Endodermal cell (in vitro differentiated cells): ENCODE measurements at regions not wholly inside any gene's neighbourhood (a gene's known extent, or its start where the extent isn't known, plus 50 kb on each side); places are given as distances from the start of the nearest gene placed in this dataset.

Experiments
- DNase-seq: peaks from one replicate; pipeline ENCODE4 v3.0.0-alpha.2; 2017
- H3K27ac ChIP-seq: 2 replicates; pipeline ENCODE4 v1.5.1; 2013; ENCODE audit warnings: mild to moderate bottlenecking, low read depth, low read length, moderate library complexity
- H3K27me3 ChIP-seq: 2 replicates; pipeline ENCODE4 v1.6.1; 2013; ENCODE audit warnings: mild to moderate bottlenecking, low read length, moderate library complexity; ENCODE audit not compliant: insufficient read depth, control insufficient read depth, poor library complexity, severe bottlenecking
- H3K36me3 ChIP-seq: 2 replicates; pipeline ENCODE4 v1.7.0; 2013; ENCODE audit warnings: mild to moderate bottlenecking, low read length, moderate library complexity; ENCODE audit not compliant: control insufficient read depth, insufficient read depth
- H3K4me1 ChIP-seq: one replicate; pipeline ENCODE4 v1.7.0; 2013; ENCODE audit warnings: low read length; ENCODE audit not compliant: control insufficient read depth, insufficient read depth
- H3K4me3 ChIP-seq: 2 replicates; pipeline ENCODE4 v1.5.1; 2013; ENCODE audit warnings: mild to moderate bottlenecking, low read length, moderate library complexity
- H3K9ac ChIP-seq: 2 replicates; pipeline ENCODE4 v1.6.1; 2013; ENCODE audit warnings: mild to moderate bottlenecking, low read length, moderate library complexity; ENCODE audit not compliant: poor library complexity, severe bottlenecking; ENCODE audit errors: extremely low read depth
- H3K9me3 ChIP-seq: 2 replicates; pipeline ENCODE4 v1.6.1; 2013; ENCODE audit warnings: mild to moderate bottlenecking, low read length, moderate library complexity; ENCODE audit not compliant: control insufficient read depth
- H3K27ac Mint-ChIP-seq: 2 replicates; pipeline ENCODE4 v1.8.0; 2020; ENCODE audit warnings: mixed read lengths
- H3K27me3 Mint-ChIP-seq: 2 replicates; pipeline ENCODE4 v1.8.0; 2021; ENCODE audit warnings: mild to moderate bottlenecking, mixed read lengths; ENCODE audit not compliant: insufficient read depth
- H3K36me3 Mint-ChIP-seq: 2 replicates; pipeline ENCODE4 v1.8.0; 2020; ENCODE audit warnings: low read depth, mixed read lengths
- H3K4me1 Mint-ChIP-seq: 2 replicates; pipeline ENCODE4 v1.8.0; 2020; ENCODE audit warnings: mixed read lengths
- H3K4me3 Mint-ChIP-seq: 2 replicates; pipeline ENCODE4 v1.8.0; 2020; ENCODE audit warnings: mild to moderate bottlenecking, moderate library complexity, mixed read lengths
- H3K9me3 Mint-ChIP-seq: 2 replicates; pipeline ENCODE4 v1.8.0; 2020; ENCODE audit warnings: mild to moderate bottlenecking, mixed read lengths
- CTCF ChIP-seq: fragments of 200-600 bp; sonication (generic); conservative IDR thresholded peaks from 2 replicates; pipeline ENCODE4 v1.5.0; 2021; ENCODE audit warnings: antibody characterized with exemption, mild to moderate bottlenecking
- WGBS, 2 experiments: methylation state at CpG; one replicate each; pipeline versions ENCODE4 v1.1.5 to v1.1.7; 2013; ENCODE audit warnings: missing lambda C conversion rate in 2 of 2, mixed read lengths in 1 of 2; ENCODE audit not compliant: insufficient coverage in 1 of 2, insufficient read length in 1 of 2; 5-methylcytosine and 5-hydroxymethylcytosine counted together

DNA sequence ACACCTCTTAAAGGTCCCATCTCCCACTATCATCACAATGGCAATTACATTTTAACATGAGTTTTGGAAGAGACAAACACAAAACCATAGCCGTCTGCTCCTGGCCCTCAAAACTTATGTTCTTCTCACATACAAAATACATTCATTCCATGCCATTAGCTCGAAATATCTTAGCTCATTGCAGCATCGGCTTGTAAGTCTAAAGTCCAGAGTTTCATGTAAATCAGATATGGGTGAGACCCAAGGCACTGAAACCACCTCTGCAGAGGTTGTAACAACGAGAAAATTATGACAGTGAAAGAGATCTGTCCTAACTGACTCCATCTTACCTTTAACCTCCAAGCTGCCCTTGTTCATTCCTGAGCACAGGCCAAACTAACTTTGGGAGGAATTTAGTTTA, 635.0 kb upstream of the SPRY2 start:
- Histone ChIP-seq H3K27ac (no peak overlapping the region), H3K36me3 (no peaks in the 10 kb centered on the region), H3K9ac (no peak overlapping the region), H3K9me3 (no peaks in the 10 kb centered on the region), H3K4me1 (no peaks in the 10 kb centered on the region), H3K27me3 (no peaks in the 10 kb centered on the region), H3K4me3 (no peak overlapping the region)
- Mint-ChIP-seq H3K9me3 (no peaks in the 10 kb centered on the region), H3K4me1 (no peaks in the 10 kb centered on the region), H3K27me3 (no peaks in the 10 kb centered on the region), H3K36me3 (no peaks in the 10 kb centered on the region), H3K27ac (no peak overlapping the region), H3K4me3 (no peak overlapping the region)
- no peak for DNase-seq
- TF ChIP-seq CTCF: no peak
- WGBS, 2 experiments: 90 to 96% methylated on average over 2 to 4 of the region's 4 CpGs

DNA sequence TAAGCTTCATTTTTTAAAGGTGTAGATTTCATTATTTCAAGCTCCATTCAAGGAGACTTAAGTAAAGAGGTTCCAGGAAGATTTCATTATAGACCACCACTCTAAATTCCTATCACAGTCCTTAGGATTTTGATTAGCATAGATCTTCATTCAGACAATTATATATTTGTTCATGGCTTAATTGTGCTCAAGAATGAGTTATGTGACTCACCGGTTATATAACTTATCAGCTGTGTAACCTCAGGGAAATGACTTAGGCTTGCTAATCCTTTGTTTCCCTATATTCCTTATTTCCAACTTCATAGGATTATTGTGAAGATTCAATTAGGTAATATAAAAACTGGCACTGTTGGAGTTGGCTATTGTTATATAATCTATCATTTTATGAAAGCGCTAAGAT, 632.8 kb upstream of the SPRY2 start:
- no peaks in the 10 kb centered on the region for H3K9me3 Mint-ChIP-seq
- no peak overlapping the region for H3K9ac ChIP-seq
- no peaks in the 10 kb centered on the region for H3K9me3 ChIP-seq
- no peak overlapping the region for H3K4me3 ChIP-seq
- no peaks in the 10 kb centered on the region for H3K36me3 ChIP-seq
- 100% methylated on average over 2 of the region's 2 CpGs; no CpG with 5 or more reads in 1 of the 2 experiments for WGBS, 2 experiments
- no peak overlapping the region for H3K27ac Mint-ChIP-seq
- no peaks in the 10 kb centered on the region for H3K4me1 ChIP-seq
- no peak for TF ChIP-seq CTCF
- H3K27me3 ChIP-seq: no peaks in the 10 kb centered on the region
- no peaks in the 10 kb centered on the region for H3K27me3 Mint-ChIP-seq
- H3K36me3 Mint-ChIP-seq: no peaks in the 10 kb centered on the region
- no peak for DNase-seq
- no peak overlapping the region for H3K4me3 Mint-ChIP-seq
- no peak overlapping the region for H3K27ac ChIP-seq
- no peaks in the 10 kb centered on the region for H3K4me1 Mint-ChIP-seq

DNA sequence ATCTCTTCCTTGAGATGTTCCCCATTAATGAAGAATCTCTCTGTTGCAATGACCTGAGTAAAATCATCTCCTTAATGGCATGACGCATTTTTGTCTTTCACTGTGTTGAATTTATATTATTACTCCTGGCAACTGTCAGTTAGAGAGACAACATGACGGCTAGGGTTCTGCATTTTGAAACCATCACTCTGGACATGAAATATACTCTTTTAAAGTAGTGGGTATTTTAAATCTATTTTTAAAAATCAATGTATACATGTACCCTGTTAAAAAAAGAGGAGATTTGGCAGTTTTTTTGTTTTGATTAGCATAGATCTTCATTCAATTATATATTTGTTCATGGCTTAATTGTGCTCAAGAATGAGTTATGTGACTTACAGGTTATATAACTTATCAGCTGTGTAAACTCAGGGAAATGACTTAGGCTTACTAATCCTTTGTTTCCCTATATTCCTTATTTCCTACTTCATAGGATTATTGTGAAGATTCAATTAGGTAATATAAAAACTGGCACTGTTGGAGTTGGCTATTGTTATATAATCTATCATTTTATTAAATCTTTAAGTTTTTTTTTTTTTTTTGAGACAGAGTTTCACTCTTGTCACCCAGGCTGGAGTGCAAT, 632.0 kb upstream of the SPRY2 start:
- no peak for DNase-seq
- Histone ChIP-seq H3K9me3 (no peaks in the 10 kb centered on the region), H3K27me3 (no peaks in the 10 kb centered on the region), H3K4me3 (no peak overlapping the region), H3K4me1 (no peaks in the 10 kb centered on the region), H3K9ac (no peak overlapping the region), H3K27ac (no peak overlapping the region), H3K36me3 (no peaks in the 10 kb centered on the region)
- WGBS, 2 experiments: 100% methylated on average over 2 of the region's 2 CpGs; no CpG with 5 or more reads in 1 of the 2 experiments
- H3K36me3 Mint-ChIP-seq: no peaks in the 10 kb centered on the region
- H3K4me3 Mint-ChIP-seq: no peak overlapping the region
- H3K27me3 Mint-ChIP-seq: no peaks in the 10 kb centered on the region
- H3K9me3 Mint-ChIP-seq: no peaks in the 10 kb centered on the region
- H3K4me1 Mint-ChIP-seq: no peaks in the 10 kb centered on the region
- no peak overlapping the region for H3K27ac Mint-ChIP-seq
- TF ChIP-seq CTCF: no peak
